ENCODE measurements at regions not wholly inside any gene's neighbourhood (a gene's known extent, or its start where the extent isn't known, plus 50 kb on each side); places are given as distances from the start of the nearest gene placed in this dataset.

DNA sequence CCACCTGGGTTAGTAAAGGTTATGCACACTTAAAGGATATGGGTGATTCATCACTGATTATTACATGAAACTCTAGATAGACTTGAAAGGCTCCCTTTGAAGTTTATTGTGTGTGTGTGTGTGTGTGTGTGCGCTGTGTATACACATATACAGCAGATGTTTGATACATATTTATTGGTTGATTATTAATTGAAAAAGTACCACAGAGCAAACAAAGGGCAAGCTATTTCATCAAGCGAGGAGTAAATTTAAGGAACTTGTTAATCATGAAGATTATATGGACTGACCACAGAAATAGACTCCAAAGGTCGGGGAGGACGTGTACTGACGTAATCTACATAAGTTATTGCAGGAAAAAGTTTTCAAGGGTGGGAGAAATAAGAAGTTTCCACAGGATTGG is 617.4 kb upstream of the POU3F3 start:
- H3K79me2 ChIP-seq (ENCODE audit: insufficient read depth, low read length): no peaks in the 10 kb centered on the region
- H3K27ac Mint-ChIP-seq: no peak overlapping the region
- H3K4me1 ChIP-seq (ENCODE audit: control insufficient read depth in 1 of 2, insufficient read depth in 2 of 2, low read length in 2 of 2): no peaks in the 10 kb centered on the region
- WGBS (ENCODE audit: insufficient coverage): 68% methylated on average over 2 of the region's 5 CpGs
- no peaks in the 10 kb centered on the region for H3K27me3 Mint-ChIP-seq (ENCODE audit: low read depth in 3 of 3)
- no peak for DNase-seq
- TF ChIP-seq, protein P1, sequence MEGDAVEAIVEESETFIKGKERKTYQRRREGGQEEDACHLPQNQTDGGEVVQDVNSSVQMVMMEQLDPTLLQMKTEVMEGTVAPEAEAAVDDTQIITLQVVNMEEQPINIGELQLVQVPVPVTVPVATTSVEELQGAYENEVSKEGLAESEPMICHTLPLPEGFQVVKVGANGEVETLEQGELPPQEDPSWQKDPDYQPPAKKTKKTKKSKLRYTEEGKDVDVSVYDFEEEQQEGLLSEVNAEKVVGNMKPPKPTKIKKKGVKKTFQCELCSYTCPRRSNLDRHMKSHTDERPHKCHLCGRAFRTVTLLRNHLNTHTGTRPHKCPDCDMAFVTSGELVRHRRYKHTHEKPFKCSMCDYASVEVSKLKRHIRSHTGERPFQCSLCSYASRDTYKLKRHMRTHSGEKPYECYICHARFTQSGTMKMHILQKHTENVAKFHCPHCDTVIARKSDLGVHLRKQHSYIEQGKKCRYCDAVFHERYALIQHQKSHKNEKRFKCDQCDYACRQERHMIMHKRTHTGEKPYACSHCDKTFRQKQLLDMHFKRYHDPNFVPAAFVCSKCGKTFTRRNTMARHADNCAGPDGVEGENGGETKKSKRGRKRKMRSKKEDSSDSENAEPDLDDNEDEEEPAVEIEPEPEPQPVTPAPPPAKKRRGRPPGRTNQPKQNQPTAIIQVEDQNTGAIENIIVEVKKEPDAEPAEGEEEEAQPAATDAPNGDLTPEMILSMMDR (IDR thresholded peaks at IDR 0.05): no peak
- peaks cover 7 to 18% (median 10%) of the 10 kb centered on the region in 7 donors for H3K9me3 Mint-ChIP-seq
- H3K36me3 ChIP-seq (replicated peaks in 1 of 2; ENCODE audit: control insufficient read depth in 1 of 2, insufficient read depth in 2 of 2, low read length in 2 of 2): no peaks in the 10 kb centered on the region
- no peak overlapping the region for H3K4me2 ChIP-seq (replicated peaks; ENCODE audit: extremely low read depth, low read length, poor library complexity, severe bottlenecking)
- no peak overlapping the region for H3K27ac ChIP-seq (ENCODE audit: low read depth in 1 of 2, low read length in 2 of 2)
- H3K36me3 Mint-ChIP-seq: no peaks in the 10 kb centered on the region
- no peak overlapping the region for H3K9ac ChIP-seq (ENCODE audit: insufficient read depth, low read length, poor library complexity, severe bottlenecking)
- no peaks in the 10 kb centered on the region for H4K20me1 ChIP-seq (ENCODE audit: insufficient read depth, low read length)
- no peak overlapping the region for H2AFZ ChIP-seq (ENCODE audit: insufficient read depth, low read depth, low read length, poor library complexity, severe bottlenecking)
- no peaks in the 10 kb centered on the region for H3K4me1 Mint-ChIP-seq
- H3K4me3 Mint-ChIP-seq: no peak overlapping the region
- peaks cover 3 to 7% of the 10 kb centered on the region in 2 donors for H3K9me3 ChIP-seq (replicated peaks in 1 of 2; ENCODE audit: control insufficient read depth in 1 of 2, insufficient read depth in 1 of 2, low read length in 2 of 2)
- H3K4me3 ChIP-seq (replicated peaks in 1 of 3; ENCODE audit: low read depth in 2 of 3, low read length in 3 of 3): no peak overlapping the region
- intact Hi-C loops (cut with micrococcal nuclease): no loop called here
- no peaks in the 10 kb centered on the region for H3K27me3 ChIP-seq (ENCODE audit: control insufficient read depth in 2 of 2, insufficient read depth in 2 of 2, low read length in 2 of 2)

- H3K4me2 ChIP-seq (replicated peaks; ENCODE audit: extremely low read depth, low read length, poor library complexity, severe bottlenecking): no peak overlapping the region
- H3K79me2 ChIP-seq (ENCODE audit: insufficient read depth, low read length): no peaks in the 10 kb centered on the region
- Mint-ChIP-seq H3K27me3 (ENCODE audit: low read depth in 3 of 3) (no peaks in the 10 kb centered on the region), H3K4me3 (no peak overlapping the region), H3K9me3 (peaks cover 5 to 19% (median 9%) of the 10 kb centered on the region in 7 donors), H3K27ac (no peak overlapping the region), H3K4me1 (no peaks in the 10 kb centered on the region), H3K36me3 (no peaks in the 10 kb centered on the region)
- DNase-seq: no peak
- no peak overlapping the region for H3K9ac ChIP-seq (ENCODE audit: insufficient read depth, low read length, poor library complexity, severe bottlenecking)
- no peaks in the 10 kb centered on the region for H4K20me1 ChIP-seq (ENCODE audit: insufficient read depth, low read length)
- no peak overlapping the region for H3K27ac ChIP-seq (ENCODE audit: low read depth in 1 of 2, low read length in 2 of 2)
- TF ChIP-seq, protein P1 (IDR thresholded peaks at IDR 0.05): no peak
- H2AFZ ChIP-seq (ENCODE audit: insufficient read depth, low read depth, low read length, poor library complexity, severe bottlenecking): no peak overlapping the region
- intact Hi-C loops (cut with micrococcal nuclease): no loop called here
- H3K4me1 ChIP-seq (ENCODE audit: control insufficient read depth in 1 of 2, insufficient read depth in 2 of 2, low read length in 2 of 2): no peaks in the 10 kb centered on the region
- H3K4me3 ChIP-seq (replicated peaks in 1 of 3; ENCODE audit: low read depth in 2 of 3, low read length in 3 of 3): no peak overlapping the region
- H3K36me3 ChIP-seq (replicated peaks in 1 of 2; ENCODE audit: control insufficient read depth in 1 of 2, insufficient read depth in 2 of 2, low read length in 2 of 2): no peaks in the 10 kb centered on the region
- H3K9me3 ChIP-seq (replicated peaks in 1 of 2; ENCODE audit: control insufficient read depth in 1 of 2, insufficient read depth in 1 of 2, low read length in 2 of 2): peaks cover 3 to 7% of the 10 kb centered on the region in 2 donors
- no peaks in the 10 kb centered on the region for H3K27me3 ChIP-seq (ENCODE audit: control insufficient read depth in 2 of 2, insufficient read depth in 2 of 2, low read length in 2 of 2)
Observed at GRCh38 chr2:104240984-104241383, 612.9 kb upstream of the POU3F3 start.
